Inferior parietal cortex (tissue), 1 donor: ENCODE measurements at regions not wholly inside any gene's neighbourhood (a gene's known extent, or its start where the extent isn't known, plus 50 kb on each side); places are given as distances from the start of the nearest gene placed in this dataset.
"Not testable (repeated sequence)": the region's sequence is repeated elsewhere in the genome, so short reads cannot be mapped to it uniquely, and the experiment has no call there.

Source experiments
- DNase-seq: peaks from one replicate; pipeline ENCODE4 v3.0.0-alpha.2; 2016; ENCODE audit errors: extremely low spot score

DNA sequence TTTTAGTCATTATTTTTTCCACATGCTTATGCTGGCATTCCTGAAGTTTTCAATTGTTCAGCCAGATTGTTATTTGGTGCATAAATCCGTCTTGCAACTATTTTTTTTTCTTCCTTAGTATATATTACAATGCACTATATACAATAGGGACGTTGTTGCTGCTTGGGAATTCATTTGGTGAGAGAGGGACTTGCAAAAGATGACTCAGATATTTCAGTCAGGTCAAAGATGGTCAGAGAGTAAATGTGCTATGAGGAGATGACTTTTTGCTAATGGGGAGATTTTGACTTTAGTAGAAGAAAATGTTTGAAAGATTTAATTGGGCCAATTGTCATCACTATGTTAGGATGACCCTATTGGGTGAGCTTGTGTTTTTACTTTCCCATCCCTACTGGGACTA, 348.4 kb upstream of the MTPN start:
- no peak for DNase-seq

DNA sequence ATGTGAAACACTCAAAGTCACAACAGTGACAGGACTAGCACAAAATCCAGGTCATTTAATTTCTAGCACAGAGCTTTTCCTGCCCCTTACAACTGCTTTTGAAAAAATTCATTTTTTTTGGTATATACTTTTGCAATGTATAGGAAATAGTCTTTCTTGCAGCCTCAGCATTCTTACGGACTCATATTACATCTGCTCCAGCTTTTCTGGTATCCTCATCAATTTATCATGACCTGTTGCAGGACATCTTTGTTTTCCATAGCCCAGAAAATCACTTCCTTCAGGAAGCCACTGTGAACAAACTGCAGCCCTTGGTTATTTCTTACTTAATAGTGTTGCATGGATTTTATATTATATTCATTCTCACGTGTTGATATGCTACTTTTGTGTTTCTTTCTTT, 347.9 kb upstream of the MTPN start:
- no peak for DNase-seq

DNA sequence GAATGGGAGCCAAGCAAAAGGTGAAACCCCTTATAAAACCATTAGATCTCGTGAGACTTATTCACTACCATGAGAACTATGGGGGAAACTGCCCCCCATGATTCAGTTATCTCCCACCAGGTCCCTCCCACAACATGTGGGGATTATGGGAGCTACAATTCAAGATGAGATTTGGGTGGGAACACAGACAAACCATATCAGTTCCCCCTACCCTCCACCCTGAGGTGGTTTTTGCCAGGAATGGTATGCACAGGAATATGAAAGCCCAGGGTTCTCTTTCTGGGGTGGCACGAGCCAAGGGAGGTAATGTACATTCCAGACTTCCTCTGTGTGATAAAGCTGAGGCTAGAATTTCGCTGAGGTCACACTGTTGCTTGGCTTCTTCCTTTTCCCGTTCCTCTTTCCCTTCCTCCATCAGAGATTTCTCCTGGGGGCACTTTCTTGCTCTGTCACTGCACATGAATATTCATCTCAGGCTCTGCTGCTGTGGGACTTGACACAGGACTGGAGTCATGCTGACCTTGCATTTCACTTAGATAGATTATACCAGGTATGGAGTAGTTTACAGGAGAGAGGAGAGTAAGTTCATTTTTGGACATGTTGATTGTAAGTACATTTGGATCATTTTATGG, 347.0 kb upstream of the MTPN start:
- DNase-seq, result no peak

DNA sequence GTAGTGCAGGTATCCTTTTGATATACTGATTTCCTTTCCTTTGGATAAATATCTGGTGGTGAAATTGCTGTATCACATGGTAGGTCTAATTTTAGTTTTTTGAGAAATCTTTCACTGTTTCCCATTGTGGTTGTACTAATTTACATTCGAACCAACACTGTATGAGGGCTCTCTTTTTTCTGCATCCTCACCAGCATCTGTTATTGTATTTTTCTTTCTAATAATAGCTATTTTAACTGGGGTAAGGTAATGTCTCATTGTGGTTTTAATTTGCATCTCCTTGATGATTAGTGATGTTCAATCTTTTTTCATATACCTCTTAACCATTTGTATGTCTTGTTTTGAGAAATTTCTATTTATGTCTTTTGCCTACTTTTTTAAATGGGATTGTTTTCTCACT, 335.4 kb upstream of the MTPN start:
- DNase-seq, result no peak

DNA sequence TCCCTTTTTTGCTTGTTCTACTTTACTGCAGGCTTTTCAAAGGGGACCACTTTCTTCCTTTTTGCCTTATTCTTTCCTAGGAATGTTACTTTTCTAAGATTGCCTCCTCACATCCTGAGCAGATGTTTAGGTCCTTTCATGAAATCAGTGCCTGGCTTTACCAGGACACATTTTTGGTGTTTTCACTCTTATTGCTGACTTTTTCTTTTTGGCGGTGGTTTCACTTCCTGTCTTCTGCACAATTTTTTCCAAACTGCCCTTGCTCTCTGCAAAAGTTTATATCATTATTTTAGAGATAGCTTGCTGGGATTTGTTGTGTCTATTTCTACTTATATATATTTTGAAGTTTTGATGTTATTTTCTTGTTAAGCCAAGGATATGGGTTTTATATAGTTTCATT, 332.2 kb upstream of the MTPN start:
- DNase-seq, result no peak

DNA sequence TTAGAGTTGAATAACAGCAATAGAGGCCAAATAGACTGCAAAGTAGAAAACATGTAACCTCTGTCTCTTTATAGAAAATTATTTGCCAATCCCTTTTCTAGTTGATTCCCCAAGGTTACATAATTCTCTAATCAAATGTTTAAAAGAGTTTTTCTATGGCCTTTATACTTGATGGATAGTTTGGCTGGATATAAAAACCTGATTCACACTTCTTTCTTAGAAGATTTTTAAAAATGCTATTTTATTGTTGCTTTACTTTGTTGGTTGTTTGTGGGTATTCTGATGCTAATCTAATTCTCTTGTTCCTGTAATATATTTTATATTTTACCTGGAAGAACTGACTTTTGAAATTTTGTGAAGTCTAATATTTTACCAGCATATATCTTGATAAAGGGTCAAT, 331.1 kb upstream of the MTPN start:
- DNase-seq, result no peak

DNA sequence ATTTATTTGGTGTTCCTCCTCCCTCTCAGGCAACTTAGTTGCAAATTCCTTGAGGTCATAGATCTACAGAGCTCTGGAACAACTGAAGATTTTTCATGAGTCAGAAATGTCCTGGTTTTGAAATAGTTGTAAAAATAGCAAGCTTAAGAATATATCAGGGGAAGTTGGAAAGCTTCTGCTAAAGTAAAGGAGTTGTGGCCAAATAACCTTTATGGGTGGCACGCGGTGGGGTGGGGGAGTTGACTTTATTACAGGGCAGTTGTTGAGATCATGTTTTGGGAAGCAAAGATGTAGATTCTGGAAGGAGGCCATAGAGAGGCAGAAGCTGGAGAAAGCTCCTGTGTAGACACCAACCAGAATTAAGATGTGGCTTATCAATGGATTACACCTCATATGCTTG, 326.0 kb upstream of the MTPN start:
- no peak for DNase-seq

DNA sequence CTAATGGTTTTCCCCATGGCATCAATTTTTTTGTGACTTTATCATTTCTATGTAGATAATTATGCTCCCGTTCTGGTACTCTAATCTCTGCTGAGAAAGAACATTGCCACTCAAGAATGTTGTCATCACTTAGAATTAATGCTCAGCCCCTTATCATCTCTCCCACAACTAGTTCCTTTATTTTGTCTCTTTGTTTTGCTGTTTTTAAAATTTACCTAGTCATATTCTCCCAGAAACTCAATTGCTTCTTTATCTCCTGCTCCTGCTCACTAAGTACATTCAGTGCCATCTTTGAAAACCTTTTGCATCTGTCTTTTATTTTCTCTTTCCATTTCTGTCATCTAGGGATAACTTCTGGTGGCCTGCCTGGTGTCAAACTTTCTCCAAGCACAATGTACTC, 324.9 kb upstream of the MTPN start:
- no peak for DNase-seq

DNA sequence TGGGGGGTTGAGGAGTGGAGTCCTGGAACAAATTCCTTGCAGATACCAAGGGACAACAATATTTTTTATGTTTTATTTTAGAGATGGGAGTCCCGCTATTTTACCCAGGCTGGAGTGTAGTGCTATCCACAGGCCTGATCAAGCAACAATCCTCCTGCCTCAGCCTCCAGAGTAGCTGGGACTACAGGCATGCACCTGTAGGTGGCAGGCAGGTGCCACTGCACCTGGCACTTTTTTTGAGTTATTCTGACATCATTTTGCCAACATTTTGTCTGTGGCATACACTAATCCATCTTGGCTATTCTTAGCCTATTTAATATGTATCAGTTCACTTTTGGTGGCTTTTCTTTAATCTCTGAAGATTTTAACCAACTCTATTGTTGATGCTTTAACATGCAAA, 317.8 kb upstream of the MTPN start:
- no peak for DNase-seq

DNA sequence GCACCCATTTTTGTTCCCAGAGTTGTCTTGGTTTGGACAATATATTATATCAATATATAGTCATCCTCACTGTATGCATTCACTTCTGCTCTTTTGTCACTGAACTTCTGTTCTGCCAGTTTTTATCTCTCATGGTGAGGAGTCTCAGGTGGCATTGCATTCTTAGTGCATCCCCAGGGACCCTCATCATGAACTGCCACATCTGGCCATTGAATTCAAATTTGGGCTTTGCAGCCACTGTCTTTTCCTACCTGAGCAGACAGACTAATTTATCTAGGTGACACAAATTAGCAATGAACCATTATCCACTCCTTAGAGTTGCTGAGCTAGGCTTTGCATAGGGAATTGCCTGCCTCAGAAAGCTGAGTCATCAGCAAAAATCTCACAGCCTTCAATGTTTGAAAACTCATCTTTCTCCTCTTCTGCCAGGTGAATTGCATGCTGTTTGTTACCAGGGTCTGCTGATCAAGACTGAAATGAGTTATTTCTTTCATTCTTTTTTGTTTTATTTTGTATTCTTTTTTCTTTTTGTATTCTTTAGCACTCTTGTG, 316.8 kb upstream of the MTPN start:
- DNase-seq, result no peak

DNA sequence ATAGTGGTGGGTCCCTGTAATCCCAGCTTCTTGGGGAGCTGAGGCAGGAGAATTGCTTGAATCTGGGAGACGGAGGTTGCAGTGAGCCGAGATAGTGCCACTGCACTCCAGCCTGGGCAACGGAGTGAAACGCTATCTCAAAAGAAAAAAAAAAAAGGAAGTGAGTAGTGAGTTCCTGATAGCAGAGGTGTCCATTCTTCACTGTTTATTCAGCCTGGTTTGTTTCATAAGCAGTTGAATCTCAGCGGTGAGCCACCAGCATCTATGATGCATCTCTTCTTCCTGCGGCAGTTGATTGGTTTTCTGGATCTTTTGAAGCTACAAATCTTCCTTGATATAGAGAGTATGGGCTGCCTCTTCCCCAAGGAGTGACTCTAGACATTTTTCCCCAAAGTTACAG, 316.1 kb upstream of the MTPN start:
- DNase-seq, result no peak

DNA sequence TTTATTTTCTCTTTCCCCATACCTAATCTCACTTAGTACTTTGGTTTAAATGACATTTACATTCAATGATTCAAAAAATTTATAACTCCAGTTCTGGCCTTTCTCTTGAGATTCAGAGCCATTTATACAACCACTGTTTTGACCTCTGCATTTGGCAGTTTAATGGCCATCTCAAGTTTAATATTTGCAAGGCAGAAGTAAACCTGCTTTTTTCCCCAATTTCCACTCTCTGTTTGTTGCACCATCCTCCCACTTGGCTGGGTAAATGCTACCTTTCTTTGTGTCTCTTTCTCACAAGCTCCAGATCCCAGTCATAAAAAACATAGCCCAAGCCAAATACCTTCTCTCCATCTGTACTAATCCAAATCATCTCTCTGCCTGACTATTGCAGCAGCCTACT, 315.2 kb upstream of the MTPN start:
- DNase-seq, result no peak

DNA sequence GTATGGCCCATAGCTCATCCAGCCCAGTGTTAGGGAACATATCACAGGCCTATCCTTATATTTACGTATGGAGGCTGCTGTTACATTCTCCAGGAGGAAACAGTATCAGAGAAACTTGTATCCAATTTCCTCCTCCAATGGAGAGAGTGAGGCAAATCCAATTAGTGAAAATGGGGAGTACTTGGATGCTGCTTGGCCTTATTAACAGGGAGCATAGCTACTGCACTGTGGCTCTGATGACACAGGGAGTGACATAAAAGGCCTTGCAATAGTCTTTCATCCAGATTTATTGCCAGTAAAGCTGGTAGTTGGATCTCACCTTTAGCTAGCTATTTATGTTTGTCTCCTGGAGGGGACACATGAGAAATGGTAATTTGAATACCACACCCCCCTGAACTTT, 313.2 kb upstream of the MTPN start:
- no peak for DNase-seq

DNA sequence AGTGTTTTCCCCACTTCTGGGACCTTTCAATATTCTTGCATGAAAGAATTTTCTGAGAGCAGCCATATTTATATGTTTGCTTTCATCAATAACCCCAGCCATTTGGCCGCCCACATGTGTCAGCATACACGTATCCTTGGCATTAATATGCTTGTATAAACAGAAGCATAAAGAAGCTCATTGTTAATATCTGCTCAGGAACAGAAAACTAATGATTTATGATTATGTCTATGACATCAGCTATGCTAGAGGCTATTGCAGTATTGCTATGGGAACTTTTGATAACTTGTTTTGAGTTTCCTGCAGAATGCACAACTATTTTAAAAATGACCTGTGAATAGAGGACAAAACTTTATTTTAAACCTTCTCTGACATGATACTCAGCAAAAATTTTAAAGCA, 300.9 kb upstream of the MTPN start:
- no peak for DNase-seq

DNA sequence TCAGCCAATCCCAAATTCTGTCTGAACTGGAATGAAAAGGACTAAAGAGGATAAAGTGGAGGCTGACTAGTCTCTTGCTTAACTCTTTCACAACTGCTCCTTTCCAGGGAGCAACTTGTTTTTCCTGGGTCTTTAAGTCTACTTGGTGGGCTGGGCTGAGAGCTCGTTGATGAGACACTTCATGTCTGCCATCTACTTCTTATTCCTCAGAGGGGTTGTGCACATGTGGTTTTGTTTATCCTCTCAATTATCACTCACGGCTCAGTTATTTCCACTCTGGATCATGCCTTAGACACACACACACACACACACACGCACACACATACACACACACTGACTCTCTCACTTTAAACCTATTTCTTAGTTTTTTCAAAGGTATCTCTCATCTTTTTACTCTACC, 298.6 kb upstream of the MTPN start:
- no peak for DNase-seq

DNA sequence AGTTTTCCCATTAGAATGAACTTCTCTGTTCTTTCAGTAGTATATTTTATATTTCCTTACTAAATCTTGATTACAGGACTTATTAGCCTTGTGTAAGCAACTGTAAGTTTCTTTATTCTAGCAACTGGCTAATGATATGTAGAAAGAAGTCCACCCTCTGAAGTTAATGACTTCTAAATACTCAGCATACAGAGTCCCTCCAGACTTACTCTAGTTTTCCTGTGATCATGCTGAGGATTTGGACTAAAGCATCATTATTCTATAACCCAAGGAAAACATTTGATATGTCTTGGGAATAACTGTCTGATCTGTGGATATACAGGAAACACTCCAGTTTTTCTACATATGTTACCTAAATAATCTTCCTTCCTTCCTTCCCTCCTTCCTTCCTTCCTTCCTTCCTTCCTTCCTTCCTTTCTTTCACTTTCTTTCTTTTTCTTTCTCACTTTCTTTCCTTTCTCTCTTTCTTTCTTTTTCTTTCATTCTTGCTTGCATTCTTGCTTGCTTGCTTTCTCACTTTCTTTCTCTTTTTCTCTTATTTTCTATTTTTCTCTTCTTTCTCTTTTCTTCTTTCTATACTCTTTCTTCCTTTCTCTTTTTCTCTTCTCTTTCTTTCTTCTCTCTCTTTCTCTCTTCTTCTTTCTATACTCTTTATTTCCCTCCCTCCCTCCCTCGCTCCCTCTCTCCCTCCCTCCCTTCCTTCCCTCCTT, 297.6 kb upstream of the MTPN start:
- DNase-seq, result no peak

DNA sequence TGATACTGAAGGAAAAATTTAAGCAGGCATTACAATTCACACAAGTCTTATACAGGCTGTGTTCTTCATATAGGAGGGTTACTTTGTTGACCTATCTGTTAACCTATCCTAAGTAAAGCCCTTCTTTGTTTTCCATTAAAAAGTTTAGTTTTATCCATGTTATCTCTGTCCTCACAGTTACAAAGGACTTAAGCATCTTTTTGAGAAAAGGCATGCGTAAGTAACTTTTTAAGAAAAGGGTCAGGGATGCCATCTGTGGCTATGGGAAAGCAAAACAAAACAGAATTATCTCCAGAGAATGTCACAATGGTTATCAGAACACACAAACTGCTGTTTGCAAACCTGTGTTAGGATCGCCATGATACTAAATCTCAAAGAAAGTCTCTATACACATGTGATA, 295.8 kb upstream of the MTPN start:
- DNase-seq, result no peak

DNA sequence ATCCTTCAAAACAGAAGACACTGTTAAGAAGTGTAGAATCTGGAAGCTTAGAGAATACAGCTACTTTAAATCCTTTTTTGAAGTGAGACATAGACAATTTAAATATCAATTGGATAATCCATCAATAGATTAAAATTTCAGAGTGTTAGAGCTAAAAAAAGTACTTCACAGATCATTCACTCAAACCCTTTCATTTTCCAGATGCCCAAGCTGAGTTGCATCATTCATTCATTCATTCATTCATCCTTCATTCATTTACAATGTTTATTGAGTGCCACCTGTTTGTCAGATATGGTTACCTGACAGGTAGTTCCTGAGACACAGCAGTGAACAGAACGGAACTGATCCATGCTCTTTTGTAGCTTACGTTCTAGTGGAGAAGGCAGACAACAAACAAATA, 290.7 kb upstream of the MTPN start:
- DNase-seq, result no peak

DNA sequence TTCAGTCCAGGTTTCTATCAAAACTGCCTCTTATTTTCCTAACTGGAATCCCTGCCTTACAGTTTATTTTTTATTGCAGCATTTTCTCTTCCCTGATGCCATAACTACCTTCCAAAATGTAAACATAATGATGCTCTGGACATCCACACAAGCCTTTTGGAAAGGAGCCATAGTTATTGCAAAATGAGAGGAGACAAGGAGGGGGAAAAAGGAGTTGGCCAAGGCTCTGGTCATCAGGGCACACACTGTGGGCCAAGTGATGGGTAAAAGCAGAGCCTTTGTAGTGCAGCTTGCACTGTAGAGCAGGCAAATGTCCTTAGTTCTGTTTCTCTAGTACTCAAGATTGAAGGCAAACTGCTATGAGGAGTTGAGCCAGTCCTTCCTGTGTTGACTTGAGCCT, 289.3 kb upstream of the MTPN start:
- no peak for DNase-seq

DNA sequence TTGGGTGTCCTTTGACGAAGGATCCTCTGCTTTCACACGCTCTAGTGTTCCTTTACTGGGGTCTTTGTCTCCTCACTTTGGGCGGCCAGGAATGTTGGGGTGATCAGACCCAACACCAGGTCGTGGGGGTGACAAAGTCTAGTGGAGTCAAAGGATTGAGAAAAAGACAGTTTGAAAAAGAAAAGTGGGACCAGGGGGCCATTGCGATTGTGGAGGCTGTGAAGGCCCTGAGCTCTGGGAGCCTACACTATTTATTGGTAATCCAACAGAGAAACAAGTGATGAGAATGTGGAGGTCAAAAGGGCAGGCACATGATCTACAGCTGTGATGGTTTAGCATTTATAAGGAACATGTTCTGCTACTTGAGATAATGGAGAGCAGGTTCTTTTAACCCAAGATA, 287.1 kb upstream of the MTPN start:
- not testable (repeated sequence) for DNase-seq

DNA sequence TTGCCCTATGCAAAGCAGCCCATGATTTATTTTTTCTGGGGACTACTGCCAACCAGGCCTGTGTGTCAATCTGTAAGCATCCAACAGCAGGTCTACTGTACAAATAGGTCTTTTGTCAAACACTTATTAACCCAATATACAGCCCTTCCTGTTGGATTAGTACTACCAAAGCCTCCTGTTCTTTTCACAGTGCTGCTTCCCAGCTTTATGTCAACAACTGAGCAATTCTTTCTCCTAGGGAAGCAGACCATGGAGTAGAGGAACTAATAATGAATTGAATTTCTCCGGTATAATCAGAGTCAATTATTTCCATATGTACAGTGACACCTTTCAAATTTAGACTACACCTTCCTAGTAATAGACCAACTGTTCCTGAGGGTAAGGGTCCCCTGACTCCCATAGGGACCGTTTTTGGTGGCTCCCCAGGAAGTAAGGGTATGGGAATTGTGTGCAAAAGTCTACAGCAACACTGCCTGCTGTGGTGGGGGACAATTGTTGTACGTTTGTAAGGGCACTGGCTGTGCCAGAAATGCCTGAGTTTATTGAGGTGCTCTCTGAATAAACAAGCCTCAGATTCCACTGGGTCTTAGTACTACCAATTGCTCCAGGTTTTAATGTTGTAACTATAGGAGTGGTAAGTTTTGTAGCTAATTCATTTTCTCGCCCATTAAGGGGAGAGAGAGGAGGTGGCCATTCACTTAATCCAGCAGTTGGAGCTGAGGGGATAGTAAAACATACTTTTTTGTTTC, 286.1 kb upstream of the MTPN start:
- DNase-seq, result not testable (repeated sequence)

DNA sequence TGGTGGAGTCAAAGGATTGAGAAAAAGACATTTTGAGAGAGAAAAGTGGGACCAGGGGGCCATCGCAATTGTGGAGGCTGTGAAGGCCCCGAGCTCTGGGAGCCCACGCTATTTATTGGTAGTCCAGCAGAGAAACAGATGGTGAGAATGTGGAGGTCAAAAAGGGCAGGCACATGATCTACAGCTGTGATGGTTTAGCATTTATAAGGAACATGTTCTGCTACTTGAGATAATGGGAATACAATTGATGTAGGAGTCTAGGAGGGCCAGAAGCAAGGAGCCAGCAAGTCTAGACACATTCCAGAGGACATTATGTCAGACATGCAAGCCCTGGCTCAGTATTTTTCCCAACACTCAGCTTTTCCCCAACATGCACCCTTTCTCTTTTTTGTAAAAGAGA, 283.4 kb upstream of the MTPN start:
- not testable (repeated sequence) for DNase-seq

DNA sequence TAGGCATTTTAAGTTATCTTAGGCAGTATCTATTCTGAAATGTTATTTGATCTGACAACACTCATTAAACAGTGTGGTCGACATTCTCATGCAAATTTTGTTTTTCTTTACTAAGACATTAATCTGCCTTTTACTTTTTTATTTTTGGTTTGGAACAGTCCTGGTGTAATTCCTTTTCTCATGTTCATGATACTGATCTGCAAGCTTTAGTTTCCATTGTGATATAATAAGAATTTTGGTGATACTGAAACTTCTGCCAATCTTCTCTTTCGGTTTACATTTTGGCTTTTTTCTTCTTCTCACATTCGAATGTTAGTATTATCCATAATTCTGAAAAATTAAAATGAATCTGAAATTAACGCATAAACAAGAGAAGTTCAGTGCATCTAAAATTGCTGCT, 281.9 kb upstream of the MTPN start:
- DNase-seq, result no peak
